H1 (cell line): ENCODE measurements at regions not wholly inside any gene's neighbourhood (a gene's known extent, or its start where the extent isn't known, plus 50 kb on each side); places are given as distances from the start of the nearest gene placed in this dataset.

ENCODE experiments used
- HDAC6 ChIP-seq: IDR thresholded peaks from one replicate; pipeline ENCODE4 v1.7.1; 2012; ENCODE audit warnings: low read depth, mild to moderate bottlenecking, inconsistent platforms, low read length, moderate library complexity
- PHF8 ChIP-seq: fragments of 200-600 bp; sonication (generic); conservative IDR thresholded peaks from 2 replicates; pipeline ENCODE4 v1.7.1; 2012; ENCODE audit warnings: low read depth, mild to moderate bottlenecking, inconsistent platforms, low read length, moderate library complexity
- POLR2A ChIP-seq, 2 experiments: IDR thresholded peaks; 1 replicate in 1 of 2; 2 replicates in 1 of 2; pipeline ENCODE4 v1.6.1; 2011; ENCODE audit warnings: low read depth in 2 of 2, low read length in 2 of 2, mild to moderate bottlenecking in 2 of 2; ENCODE audit errors: control extremely low read depth in 1 of 2
- POLR2AphosphoS5 ChIP-seq: IDR thresholded peaks from 2 replicates; pipeline ENCODE4 v1.6.1; 2011; ENCODE audit warnings: low read depth, low read length
- TAF1 ChIP-seq: IDR thresholded peaks from 2 replicates; pipeline ENCODE4 v1.6.1; 2011; ENCODE audit warnings: mild to moderate bottlenecking, low read depth, low read length

DNA sequence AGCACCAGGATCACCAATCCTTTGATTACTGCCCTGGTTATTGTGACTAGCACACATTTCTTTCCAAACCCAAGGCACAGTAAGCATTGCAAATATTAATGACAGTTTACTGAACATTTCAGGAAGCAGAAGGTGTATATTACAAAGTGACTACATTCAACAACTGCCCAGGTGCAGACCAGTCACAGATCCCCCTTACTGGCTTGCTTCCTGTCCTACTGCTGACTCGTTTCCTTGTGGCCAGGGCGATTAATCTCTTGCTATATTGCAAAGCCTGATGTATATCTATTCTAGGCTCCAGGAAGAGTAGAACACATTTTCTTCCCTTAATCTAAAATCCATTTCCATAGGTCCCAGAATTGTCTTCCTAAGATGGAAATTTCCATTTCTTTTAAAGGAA lies 77.2 kb upstream of the EPHA7 start:
- no peak for TF ChIP-seq POLR2AphosphoS5
- TF ChIP-seq PHF8, result no peak
- TF ChIP-seq TAF1, result no peak
- TF ChIP-seq POLR2A (IDR thresholded peaks at IDR 0.05; ENCODE audit: control extremely low read depth in 1 of 2, low read depth in 2 of 2, low read length in 2 of 2), result no peak
- no peak for TF ChIP-seq HDAC6
